ENCODE measurements at regions not wholly inside any gene's neighbourhood (a gene's known extent, or its start where the extent isn't known, plus 50 kb on each side); places are given as distances from the start of the nearest gene placed in this dataset.

DNA sequence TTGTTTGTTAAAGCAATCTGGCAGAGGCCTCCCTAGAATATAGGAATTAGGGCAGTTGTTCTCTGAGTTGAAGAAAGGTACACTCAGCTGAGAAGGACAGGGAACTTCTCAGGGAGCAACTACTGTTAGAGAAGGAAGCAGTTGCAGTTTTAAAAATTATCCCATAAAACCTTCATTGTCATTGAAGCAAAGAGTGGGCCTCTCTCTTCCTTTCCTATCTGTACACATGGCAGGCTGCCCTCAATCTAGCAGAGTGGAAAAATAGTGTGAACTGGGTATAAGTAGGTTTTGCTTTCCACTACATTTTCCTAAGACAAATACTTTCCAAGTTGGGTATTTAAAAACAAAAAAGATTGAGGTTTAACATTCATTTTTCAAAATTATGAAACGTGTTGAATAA is 236.7 kb upstream of the KLF14 start:
- DNase-seq, result peak; percentile 27

GRCh38 chr7:130971297-130971696 is 237.3 kb upstream of the KLF14 start:
- no peak for DNase-seq

- no peak for DNase-seq
Observed at GRCh38 chr7:130972201-130972600, 238.2 kb upstream of the KLF14 start.

DNA sequence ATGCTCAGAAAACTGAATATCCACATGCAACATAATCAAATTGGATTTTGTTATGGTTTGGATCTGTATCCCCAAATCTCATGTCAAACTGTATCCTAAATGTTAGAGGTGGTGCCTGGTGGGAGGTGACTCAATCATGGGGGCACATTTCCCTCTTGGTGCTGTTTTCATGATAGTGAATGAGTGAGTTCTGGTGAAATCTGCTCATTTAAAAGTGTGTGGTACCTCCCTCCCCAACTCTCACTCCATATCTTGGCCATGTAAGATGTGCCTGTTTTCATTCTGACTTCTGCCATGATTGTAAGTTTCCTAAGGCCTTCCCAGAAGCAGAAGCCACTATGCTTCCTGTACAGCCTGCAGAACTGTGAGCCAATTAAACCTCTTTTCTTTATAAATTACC is 239.6 kb upstream of the KLF14 start:
- DNase-seq, result no peak

DNA sequence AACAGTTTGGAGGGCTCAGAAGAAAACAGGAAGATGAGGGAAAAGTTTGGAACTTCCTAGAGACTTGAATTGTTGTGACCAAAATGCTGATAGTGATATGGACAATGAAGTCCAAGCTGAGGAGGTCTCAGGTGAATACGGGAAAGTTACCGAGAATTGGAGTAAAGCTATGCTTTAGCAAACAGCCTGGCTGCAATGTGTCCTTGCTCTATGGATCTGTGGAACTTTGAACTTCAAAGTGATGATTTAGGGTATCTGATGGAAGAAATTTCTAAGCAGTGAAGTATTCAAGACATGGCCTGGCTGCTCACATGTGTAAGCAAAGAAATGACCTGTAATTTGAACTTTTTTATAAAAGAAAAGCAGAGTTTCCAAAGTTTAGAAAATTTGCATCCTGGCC is 240.2 kb upstream of the KLF14 start:
- DNase-seq, result no peak

DNA sequence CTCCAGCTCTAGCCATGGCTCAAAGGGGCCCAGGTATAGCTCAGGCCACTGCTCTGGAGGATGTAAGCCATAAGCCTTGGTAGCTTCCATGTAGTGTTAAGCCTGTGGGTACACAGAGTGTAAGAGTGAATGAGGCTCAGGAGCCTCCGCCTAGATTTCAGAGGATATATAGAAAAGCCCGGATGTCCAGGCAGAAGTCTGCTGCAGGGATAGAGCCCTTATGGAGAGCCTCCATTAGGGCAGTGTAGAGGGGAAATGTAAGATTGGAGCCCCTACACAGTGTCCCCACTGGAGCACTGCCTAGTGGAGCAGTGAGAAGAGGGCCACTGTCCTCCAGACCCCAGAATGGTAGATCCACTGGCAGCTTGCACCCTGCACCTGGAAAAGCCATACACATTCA is 240.8 kb upstream of the KLF14 start:
- no peak for DNase-seq

- no peak for DNase-seq
Observed at GRCh38 chr7:130975731-130976130, 241.7 kb upstream of the KLF14 start.

- peak; percentile 37 for DNase-seq
Observed at GRCh38 chr7:130982160-130982638, 248.2 kb upstream of the KLF14 start.

GRCh38 chr7:130982651-130983050 is 248.6 kb upstream of the KLF14 start:
- DNase-seq, result no peak

GRCh38 chr7:130985361-130985760 is 251.4 kb upstream of the KLF14 start:
- DNase-seq, result no peak

- DNase-seq, result no peak
Observed at GRCh38 chr7:130986261-130986690, 252.3 kb upstream of the KLF14 start.

DNA sequence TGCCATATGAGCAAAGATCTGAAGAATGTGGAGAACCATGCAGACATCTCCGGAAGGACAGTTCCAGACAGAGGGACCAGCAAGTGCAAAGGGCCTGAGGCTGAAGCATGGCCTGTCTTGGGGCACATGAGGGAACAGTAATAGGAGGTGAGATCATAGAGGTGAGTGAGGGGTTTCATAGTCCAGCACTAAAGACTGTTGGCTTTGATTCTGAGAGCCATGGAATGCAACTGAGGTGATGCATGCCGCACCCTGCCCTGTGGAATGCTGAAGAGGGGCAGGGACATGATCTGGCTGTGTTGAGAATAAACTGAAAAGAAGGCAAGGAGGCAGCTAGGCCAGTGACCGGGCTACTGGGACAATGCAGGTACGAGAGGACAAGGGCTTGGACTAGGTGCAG is 253.1 kb upstream of the KLF14 start:
- DNase-seq, result no peak

DNA sequence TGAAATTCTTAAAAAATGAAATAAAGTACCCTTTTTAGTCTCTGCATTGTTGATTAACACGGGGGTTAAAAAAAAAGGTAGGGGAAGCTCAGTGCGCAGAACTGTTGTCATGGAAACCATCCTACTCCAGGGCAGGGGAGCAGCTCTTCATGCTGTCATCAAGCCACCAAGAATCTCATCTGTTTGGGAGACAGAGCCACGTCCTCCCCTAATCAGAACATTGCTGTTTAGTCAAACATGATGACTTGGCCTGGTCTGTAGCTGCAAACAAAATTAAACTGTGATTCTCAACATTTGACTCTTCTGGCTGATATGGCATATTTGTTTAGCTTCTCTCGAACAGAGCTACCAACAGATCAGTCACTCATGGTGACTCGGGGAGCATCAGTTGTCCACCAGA is 254.4 kb upstream of the KLF14 start:
- DNase-seq, result no peak

GRCh38 chr7:130989101-130989795 is 255.2 kb upstream of the KLF14 start:
- no peak for DNase-seq

DNA sequence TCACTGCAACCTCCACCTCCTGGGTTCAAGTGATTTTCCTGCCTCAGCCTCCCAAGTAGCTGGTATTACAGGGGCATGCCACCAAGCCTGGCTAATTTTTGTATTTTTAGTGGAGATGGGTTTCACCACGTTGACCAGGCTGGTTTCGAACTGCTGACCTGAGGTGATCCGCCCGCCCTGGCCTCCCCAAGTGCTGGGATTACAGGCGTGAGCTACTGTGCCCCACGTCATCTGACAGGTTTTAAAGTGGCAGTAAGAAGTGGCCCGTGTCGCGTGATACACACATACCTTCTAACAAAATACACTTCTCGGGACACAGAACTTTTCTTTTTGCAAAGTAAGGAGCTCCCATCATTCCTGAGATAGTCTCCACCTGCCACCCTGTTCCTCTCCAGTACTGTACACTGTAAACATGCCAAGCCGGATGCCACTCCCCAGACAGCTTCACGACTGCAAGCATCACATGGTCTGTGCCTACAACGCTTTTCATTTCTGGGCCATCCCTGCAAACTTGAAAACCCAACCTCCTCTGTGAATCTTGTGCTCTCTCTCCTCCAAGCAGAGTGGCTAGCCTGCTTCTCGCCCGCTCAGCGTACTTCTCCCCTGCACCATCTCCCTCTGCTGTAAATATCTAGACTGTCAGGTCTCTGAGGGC is 256.3 kb upstream of the KLF14 start:
- no peak for DNase-seq

DNA sequence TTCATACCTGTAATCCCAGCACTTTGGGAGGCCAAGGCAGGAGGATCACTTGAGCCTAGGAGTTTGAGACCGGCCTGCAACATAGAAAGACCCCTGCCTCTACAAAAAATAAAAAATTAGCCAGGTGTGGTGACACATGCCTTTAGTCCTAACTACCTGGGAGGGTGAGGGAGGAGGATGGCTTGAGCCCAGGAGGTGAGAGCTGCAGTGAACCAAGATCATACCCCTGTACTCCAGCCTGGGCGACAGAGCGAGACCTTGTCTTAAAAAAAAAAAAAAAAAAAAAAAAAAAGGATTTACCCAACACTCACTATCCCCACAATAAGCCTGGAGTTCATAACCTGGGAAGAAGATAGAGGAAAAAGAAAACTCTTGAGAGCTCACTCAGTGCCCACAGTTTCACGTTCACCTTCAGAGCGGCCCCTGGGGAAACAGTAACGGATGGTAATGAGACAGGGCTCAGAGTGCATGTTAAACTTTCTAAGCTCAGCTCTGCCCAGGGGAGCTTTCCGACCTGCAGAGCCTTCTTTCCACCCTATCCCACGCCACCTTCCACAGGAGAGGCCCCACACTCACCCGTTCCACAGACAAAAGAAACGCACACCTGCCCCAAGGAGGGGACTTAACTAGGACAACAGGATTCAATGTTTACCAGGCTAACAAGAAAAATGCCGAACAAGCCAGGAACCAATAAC is 259.8 kb upstream of the KLF14 start:
- DNase-seq, result no peak

DNA sequence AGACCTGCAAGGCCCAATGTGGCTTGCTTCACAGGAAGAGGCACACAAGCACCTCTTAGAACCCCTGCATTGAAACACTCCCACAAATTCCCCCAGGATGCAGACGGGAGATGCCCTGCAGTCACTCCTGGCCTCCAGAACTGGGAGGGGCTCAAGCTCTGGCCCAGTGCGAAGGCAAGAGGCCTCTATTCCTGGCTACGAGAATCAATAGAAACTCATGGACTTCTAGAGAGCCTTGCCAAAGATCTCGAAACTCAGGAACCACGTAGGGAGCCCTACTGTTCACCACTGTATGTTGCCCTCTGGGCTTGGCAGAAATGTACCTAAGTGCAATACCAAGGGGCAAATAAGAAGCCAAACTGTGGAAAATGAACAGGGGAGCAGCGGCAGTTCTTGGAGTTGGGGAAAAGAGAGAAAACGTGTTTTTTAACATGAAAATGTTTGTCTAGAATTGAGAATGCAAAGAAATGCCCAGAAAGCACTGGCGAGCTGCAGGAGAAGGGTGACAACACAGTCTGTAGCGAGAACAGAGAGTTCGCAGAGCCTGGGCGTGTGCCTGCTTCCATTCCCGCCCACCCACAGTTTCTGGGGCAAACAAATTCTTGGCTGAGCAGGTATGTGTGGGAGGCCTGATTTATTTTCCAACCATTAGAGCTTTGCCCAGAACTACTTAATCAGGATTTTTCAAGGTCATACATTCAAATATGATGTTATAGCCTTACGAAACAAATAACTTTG is 260.5 kb upstream of the KLF14 start:
- DNase-seq, result no peak

- no peak for DNase-seq
Observed at GRCh38 chr7:130995252-130996081, 261.5 kb upstream of the KLF14 start.

- peak; percentile 42 for DNase-seq
Observed at GRCh38 chr7:130996205-130996832, 262.3 kb upstream of the KLF14 start.

- no peak for DNase-seq
Observed at GRCh38 chr7:130996833-130997231, 262.8 kb upstream of the KLF14 start.

DNA sequence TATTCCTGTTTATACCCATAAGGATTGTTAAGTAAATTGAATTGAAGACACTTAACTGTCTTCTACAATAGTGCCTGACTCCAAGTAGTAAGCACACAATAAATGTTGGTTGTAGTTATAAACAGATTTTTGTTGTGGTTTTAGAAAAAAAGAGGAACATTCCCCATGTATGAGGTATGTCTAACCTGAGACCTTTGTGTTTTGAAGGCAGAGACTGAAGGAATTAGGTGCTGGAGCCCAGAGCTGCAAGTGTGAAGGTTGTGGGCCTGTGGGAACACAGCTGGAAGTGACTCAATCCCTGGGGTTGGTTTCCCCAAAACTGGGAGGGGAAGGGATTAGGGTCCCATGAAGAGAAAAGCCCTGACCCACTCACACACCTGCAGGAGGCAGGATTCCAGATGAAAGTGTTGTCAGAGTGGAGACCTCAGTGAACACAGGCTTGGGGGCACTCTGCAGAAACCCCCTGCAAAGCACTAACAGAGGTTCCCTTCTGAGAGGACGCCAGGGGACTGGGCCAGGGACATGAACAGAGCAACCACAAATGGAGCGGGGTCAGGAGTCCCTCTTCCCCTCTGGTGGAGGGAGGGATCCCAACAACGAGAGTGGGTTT is 265.1 kb upstream of the KLF14 start:
- DNase-seq, result no peak
